PC-9 (cell line): ENCODE measurements at regions not wholly inside any gene's neighbourhood (a gene's known extent, or its start where the extent isn't known, plus 50 kb on each side); places are given as distances from the start of the nearest gene placed in this dataset.

Experiments used
- BruUV-seq: library from RNA; stranded (reverse); fragments of 400-500 nt; replicated peaks from 2 replicates; lab custom pipeline; 2021; lab: Mats Ljungman, UMichigan
- CTCF ChIA-PET: fragments of 300-600 bp; sonication (Branson Sonifier 250); formaldehyde crosslinking; loops from one replicate; lab custom pipeline; 2022; ENCODE audit warnings: antibody characterized with exemption; lab: Charles Lee
- POLR2A ChIA-PET: fragments of 300-600 bp; sonication (Branson Sonifier 250); formaldehyde crosslinking; loops from one replicate; lab custom pipeline; 2022; ENCODE audit warnings: antibody characterized with exemption; ENCODE audit not compliant: unreplicated experiment; lab: Charles Lee
- DNase-seq, 2 experiments: peaks; one replicate each; pipeline versions ENCODE4 v3.0.0 to v3.0.0-alpha.2; 2015 to 2022; ENCODE audit warnings: mixed read lengths in 1 of 2
- H2AFZ ChIP-seq: fragments of 200-600 bp; sonication (generic); 2 replicates; pipeline ENCODE4 v1.8.1; 2017; ENCODE audit warnings: antibody characterized with exemption
- H3F3A ChIP-seq: fragments of 200-600 bp; sonication (generic); 2 replicates; pipeline ENCODE4 v1.8.1; 2017; ENCODE audit warnings: antibody characterized with exemption, mild to moderate bottlenecking, low read depth; ENCODE audit not compliant: insufficient read depth
- H3K27ac ChIP-seq: fragments of 200-600 bp; sonication (generic); 2 replicates; pipeline ENCODE4 v1.6.1; 2016; ENCODE audit warnings: mixed run types
- H3K27me3 ChIP-seq: fragments of 200-600 bp; sonication (generic); 2 replicates; pipeline ENCODE4 v1.6.1; 2016; ENCODE audit warnings: low read depth, mixed run types; ENCODE audit not compliant: insufficient read depth
- H3K36me3 ChIP-seq: fragments of 200-600 bp; sonication (generic); 2 replicates; pipeline ENCODE4 v1.6.1; 2016; ENCODE audit warnings: low read depth, mixed run types
- H3K4me1 ChIP-seq: fragments of 200-600 bp; sonication (generic); replicated peaks from 2 replicates; pipeline ENCODE4 v1.6.1; 2016; ENCODE audit warnings: mixed run types; ENCODE audit not compliant: insufficient read depth
- H3K4me2 ChIP-seq: fragments of 200-600 bp; sonication (generic); 2 replicates; pipeline ENCODE4 v1.6.1; 2017; ENCODE audit warnings: mixed run types
- H3K4me3 ChIP-seq: fragments of 200-600 bp; sonication (generic); 2 replicates; pipeline ENCODE4 v1.6.1; 2016; ENCODE audit warnings: mixed run types
- H3K79me2 ChIP-seq: fragments of 200-600 bp; sonication (generic); 2 replicates; pipeline ENCODE4 v1.6.1; 2017; ENCODE audit warnings: low read depth, mixed run types
- H3K9me2 ChIP-seq: fragments of 200-600 bp; sonication (generic); 2 replicates; pipeline ENCODE4 v1.8.1; 2017; ENCODE audit warnings: mild to moderate bottlenecking; ENCODE audit not compliant: insufficient read depth
- H3K9me3 ChIP-seq: fragments of 200-600 bp; sonication (generic); 2 replicates; pipeline ENCODE4 v1.8.1; 2016; ENCODE audit warnings: low read depth; ENCODE audit not compliant: insufficient read depth
- H4K20me1 ChIP-seq: fragments of 200-600 bp; sonication (generic); 2 replicates; pipeline ENCODE4 v1.8.1; 2017; ENCODE audit not compliant: insufficient read depth
- CTCF ChIP-seq: fragments of 200-600 bp; sonication (generic); conservative IDR thresholded peaks from 2 replicates; pipeline ENCODE4 v1.6.1; 2017; ENCODE audit warnings: mixed run types, antibody characterized with exemption, mild to moderate bottlenecking, moderate library complexity
- EZH2 ChIP-seq: fragments of 200-600 bp; sonication (generic); IDR thresholded peaks from 2 replicates; pipeline ENCODE4 v1.8.0; 2017; ENCODE audit warnings: antibody characterized with exemption, low read depth
- intact Hi-C: fragments of 100-400 bp; cut with micrococcal nuclease; formaldehyde crosslinking; loops from one replicate; pipeline ENCODE4 v1.10.0; 2022; ENCODE audit not compliant: unreplicated experiment

GRCh38 chr18:4802296-4802695 lies 347.2 kb upstream of the DLGAP1 start:
- no peak overlapping the region for H2AFZ ChIP-seq
- no peak overlapping the region for H3K4me2 ChIP-seq
- no peaks in the 10 kb centered on the region for H3K79me2 ChIP-seq
- ChIA-PET CTCF (no interaction called here), POLR2A (no interaction called here)
- H3F3A ChIP-seq: no peaks in the 10 kb centered on the region
- H3K36me3 ChIP-seq: no peaks in the 10 kb centered on the region
- no peak for TF ChIP-seq CTCF
- no peak for TF ChIP-seq EZH2
- BruUV-seq: no TSS peak
- H3K9me2 ChIP-seq: no peaks in the 10 kb centered on the region
- no peaks in the 10 kb centered on the region for H3K4me1 ChIP-seq
- no peak overlapping the region for H3K27ac ChIP-seq
- no peaks in the 10 kb centered on the region for H4K20me1 ChIP-seq
- no peaks in the 10 kb centered on the region for H3K27me3 ChIP-seq
- no peak overlapping the region for H3K4me3 ChIP-seq
- intact Hi-C loops: no loop called here
- no peaks in the 10 kb centered on the region for H3K9me3 ChIP-seq
- DNase-seq: no peak

GRCh38 chr18:4801151-4801550 lies 346.0 kb upstream of the DLGAP1 start:
- ChIA-PET POLR2A (no interaction called here), CTCF (no interaction called here)
- H3K9me3 ChIP-seq: no peaks in the 10 kb centered on the region
- no peak for DNase-seq
- H3K27ac ChIP-seq: no peak overlapping the region
- H3F3A ChIP-seq: no peaks in the 10 kb centered on the region
- no peaks in the 10 kb centered on the region for H3K9me2 ChIP-seq
- no peak overlapping the region for H3K4me3 ChIP-seq
- no peaks in the 10 kb centered on the region for H3K79me2 ChIP-seq
- intact Hi-C loops: no loop called here
- no peak for TF ChIP-seq CTCF
- no peaks in the 10 kb centered on the region for H3K27me3 ChIP-seq
- no peak overlapping the region for H3K4me2 ChIP-seq
- H3K4me1 ChIP-seq: no peaks in the 10 kb centered on the region
- no peaks in the 10 kb centered on the region for H3K36me3 ChIP-seq
- H2AFZ ChIP-seq: no peak overlapping the region
- BruUV-seq: no TSS peak
- H4K20me1 ChIP-seq: no peaks in the 10 kb centered on the region

DNA sequence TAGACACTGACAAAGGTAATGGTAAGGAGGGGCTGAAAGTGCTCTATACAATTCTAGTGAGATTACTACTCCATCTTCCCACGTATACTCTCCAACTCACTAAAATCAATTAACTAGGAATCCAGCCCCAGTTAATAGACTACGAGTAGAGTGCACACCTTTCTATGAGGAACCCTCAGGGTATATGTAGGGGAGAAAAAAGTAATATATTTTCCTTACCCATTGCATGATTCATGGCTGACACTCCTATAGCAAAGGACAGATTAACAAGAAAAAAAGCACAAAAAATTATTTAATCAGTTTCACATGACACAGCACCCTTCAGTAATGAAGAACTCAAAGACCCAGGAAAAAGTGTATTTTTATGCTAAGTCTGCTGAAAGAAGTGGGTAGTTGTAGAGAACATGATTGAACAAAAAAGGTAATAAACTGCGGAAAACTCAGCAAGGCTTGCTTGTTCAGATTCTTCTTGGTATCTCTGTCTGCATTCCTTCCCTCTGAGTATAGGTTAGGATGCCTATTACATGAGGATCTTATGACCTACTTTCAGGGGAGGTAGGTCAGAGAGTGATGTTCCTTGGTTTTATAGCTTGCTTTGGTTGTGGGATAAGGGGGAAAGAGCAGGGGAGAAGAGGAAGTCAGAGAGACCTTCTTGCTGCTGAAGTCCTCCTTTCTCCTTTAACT lies 342.0 kb upstream of the DLGAP1 start:
- Histone ChIP-seq H2AFZ (no peak overlapping the region), H3K9me2 (no peaks in the 10 kb centered on the region), H4K20me1 (no peaks in the 10 kb centered on the region), H3K36me3 (no peaks in the 10 kb centered on the region), H3K27me3 (no peaks in the 10 kb centered on the region), H3K4me1 (no peaks in the 10 kb centered on the region), H3F3A (no peaks in the 10 kb centered on the region), H3K4me3 (no peak overlapping the region), H3K4me2 (no peak overlapping the region), H3K9me3 (no peaks in the 10 kb centered on the region), H3K79me2 (no peaks in the 10 kb centered on the region), H3K27ac (no peak overlapping the region)
- ChIA-PET POLR2A (no interaction called here), CTCF (no interaction called here)
- no peak for TF ChIP-seq EZH2
- TF ChIP-seq CTCF: no peak
- intact Hi-C loops: no loop called here
- no TSS peak for BruUV-seq
- DNase-seq: no peak
